Smooth muscle cell (in vitro differentiated cells): ENCODE measurements at regions not wholly inside any gene's neighbourhood (a gene's known extent, or its start where the extent isn't known, plus 50 kb on each side); places are given as distances from the start of the nearest gene placed in this dataset.
"Not testable (repeated sequence)": the region's sequence is repeated elsewhere in the genome, so short reads cannot be mapped to it uniquely, and the experiment has no call there.

Experiments used
- DNase-seq: peaks from one replicate; lab custom pipeline; 2025; ENCODE audit not compliant: unreplicated experiment; lab: John Stamatoyannopoulos, UW
- H2AFZ ChIP-seq: fragments of 200-600 bp; sonication (generic); 2 replicates; pipeline ENCODE4 v1.6.0; 2016; ENCODE audit warnings: antibody characterized with exemption, low read depth, mild to moderate bottlenecking
- H3F3A ChIP-seq: fragments of 200-600 bp; sonication (generic); 2 replicates; pipeline ENCODE4 v1.6.0; 2017; ENCODE audit warnings: antibody characterized with exemption, low read depth
- H3K27ac ChIP-seq: fragments of 200-600 bp; sonication (generic); 2 replicates; pipeline ENCODE4 v1.5.1; 2016; ENCODE audit warnings: low read depth, mild to moderate bottlenecking
- H3K27me3 ChIP-seq: fragments of 200-600 bp; sonication (generic); 2 replicates; pipeline ENCODE4 v1.6.1; 2016; ENCODE audit warnings: low read depth, mild to moderate bottlenecking
- H3K36me3 ChIP-seq: fragments of 200-600 bp; sonication (generic); 2 replicates; pipeline ENCODE4 v1.5.1; 2016; ENCODE audit warnings: low read depth
- H3K4me1 ChIP-seq: fragments of 200-600 bp; sonication (generic); 2 replicates; pipeline ENCODE4 v1.5.1; 2016; ENCODE audit warnings: low read depth
- H3K4me2 ChIP-seq: fragments of 200-600 bp; sonication (generic); 2 replicates; pipeline ENCODE4 v1.6.0; 2016; ENCODE audit warnings: mild to moderate bottlenecking
- H3K4me3 ChIP-seq: fragments of 200-600 bp; sonication (generic); 2 replicates; pipeline ENCODE4 v1.5.1; 2016; ENCODE audit warnings: mild to moderate bottlenecking
- H3K79me2 ChIP-seq: fragments of 200-600 bp; sonication (generic); 2 replicates; pipeline ENCODE4 v1.6.0; 2016; ENCODE audit warnings: low read depth, mild to moderate bottlenecking
- H3K9ac ChIP-seq: fragments of 200-600 bp; sonication (generic); 2 replicates; pipeline ENCODE4 v1.6.0; 2016; ENCODE audit warnings: low read depth
- H3K9me3 ChIP-seq: fragments of 200-600 bp; sonication (generic); replicated peaks from 2 replicates; pipeline ENCODE4 v1.5.1; 2016; ENCODE audit warnings: low read depth
- H4K20me1 ChIP-seq: fragments of 200-600 bp; sonication (generic); 2 replicates; pipeline ENCODE4 v1.6.0; 2016; ENCODE audit warnings: low read depth
- CTCF ChIP-seq: fragments of 200-600 bp; sonication (generic); IDR thresholded peaks from 2 replicates; pipeline ENCODE4 v1.5.1; 2017; ENCODE audit warnings: borderline replicate concordance, mild to moderate bottlenecking, antibody characterized with exemption; ENCODE audit not compliant: insufficient read depth, poor library complexity, severe bottlenecking
- WGBS: methylation state at CpG from one replicate; pipeline ENCODE4 v1.1.7; 2016; ENCODE audit warnings: low lambda C conversion rate; 5-methylcytosine and 5-hydroxymethylcytosine counted together

- not testable (repeated sequence) for H3K9me3 ChIP-seq, H3K4me1 ChIP-seq, H3K27ac ChIP-seq, H3K4me2 ChIP-seq, DNase-seq, H3K4me3 ChIP-seq, H4K20me1 ChIP-seq, H3F3A ChIP-seq, H3K27me3 ChIP-seq, H3K9ac ChIP-seq, H3K36me3 ChIP-seq, H3K79me2 ChIP-seq, H2AFZ ChIP-seq
- 91% methylated on average over 2 of the region's 3 CpGs for WGBS
These were observed 111.0 kb upstream of the ZNF469 start for GRCh38 chr16:88271776-88272175.

GRCh38 chr16:88272437-88272836 is 110.3 kb upstream of the ZNF469 start:
- H3K4me3 ChIP-seq, H3K4me2 ChIP-seq, H3K4me1 ChIP-seq, H3F3A ChIP-seq, H3K36me3 ChIP-seq, H3K27ac ChIP-seq, H3K9ac ChIP-seq, H3K9me3 ChIP-seq, H3K79me2 ChIP-seq, H3K27me3 ChIP-seq, DNase-seq, H4K20me1 ChIP-seq, H2AFZ ChIP-seq: not testable (repeated sequence)
- 97% methylated on average over 11 of the region's 12 CpGs for WGBS

- H3K4me3 ChIP-seq, H3K4me1 ChIP-seq, H4K20me1 ChIP-seq, H3K79me2 ChIP-seq, H3K27me3 ChIP-seq, H3K36me3 ChIP-seq, H3K9me3 ChIP-seq, H3F3A ChIP-seq, H2AFZ ChIP-seq: not testable (repeated sequence)
- peak; percentile 22 for DNase-seq
- H3K27ac ChIP-seq = peak overlapping the region; percentile 86
- H3K9ac ChIP-seq = peak overlapping the region; percentile 51
- H3K4me2 ChIP-seq = peak overlapping the region; percentile 52
- 46% methylated on average over 11 of the region's 11 CpGs for WGBS
These were observed 108.5 kb upstream of the ZNF469 start for GRCh38 chr16:88274126-88274750.

- Histone ChIP-seq H2AFZ (no peak overlapping the region), H3K36me3 (no peaks in the 10 kb centered on the region), H3K9me3 (no peaks in the 10 kb centered on the region), H3K4me3 (no peak overlapping the region), H3K4me2 (peak overlapping the region; percentile 52), H3K79me2 (no peaks in the 10 kb centered on the region), H3K27ac (peak overlapping the region; percentile 86), H3K27me3 (no peaks in the 10 kb centered on the region), H4K20me1 (no peaks in the 10 kb centered on the region), H3K4me1 (no peaks in the 10 kb centered on the region), H3F3A (peaks cover 3% of the 10 kb centered on the region), H3K9ac (peak overlapping the region; percentile 51)
- no peak for DNase-seq
- TF ChIP-seq CTCF = no peak
- 28% methylated on average over 17 of the region's 17 CpGs for WGBS
These were observed 107.9 kb upstream of the ZNF469 start for GRCh38 chr16:88274847-88275246.

GRCh38 chr16:88275336-88276122 is 107.2 kb upstream of the ZNF469 start:
- peak overlapping the region; percentile 52 for H3K4me2 ChIP-seq
- H3K79me2 ChIP-seq, H2AFZ ChIP-seq, H3K27me3 ChIP-seq, H4K20me1 ChIP-seq, H3K4me1 ChIP-seq, H3K36me3 ChIP-seq, DNase-seq, H3K4me3 ChIP-seq, H3F3A ChIP-seq, H3K9me3 ChIP-seq, H3K9ac ChIP-seq: not testable (repeated sequence)
- peak overlapping the region; percentile 86 for H3K27ac ChIP-seq
- WGBS = 89% methylated on average over 19 of the region's 21 CpGs

GRCh38 chr16:88276123-88276588 is 106.6 kb upstream of the ZNF469 start:
- not testable (repeated sequence) for H3K79me2 ChIP-seq, H3K4me3 ChIP-seq, H3K9me3 ChIP-seq, H3K4me2 ChIP-seq, H3K9ac ChIP-seq, H2AFZ ChIP-seq, H3K27ac ChIP-seq, H3F3A ChIP-seq, H4K20me1 ChIP-seq, H3K36me3 ChIP-seq, H3K27me3 ChIP-seq, DNase-seq, H3K4me1 ChIP-seq
- WGBS = 96% methylated on average over 13 of the region's 13 CpGs
